Astrocyte (in vitro differentiated cells and primary cell): ENCODE measurements at regions not wholly inside any gene's neighbourhood (a gene's known extent, or its start where the extent isn't known, plus 50 kb on each side); places are given as distances from the start of the nearest gene placed in this dataset.

Source experiments
- DNase-seq: peaks from one replicate; pipeline ENCODE4 v3.0.0-alpha.2; 2010; ENCODE audit warnings: low read depth
- FAIRE-seq: peaks from 2 replicates; lab custom pipeline; 2011; peaks lifted over from hg19 to GRCh38; lab: Jason Lieb, UNC
- H2AFZ ChIP-seq: 2 replicates; pipeline ENCODE4 v1.6.0; 2012; ENCODE audit warnings: low read depth, low read length, inconsistent platforms
- H3K27ac ChIP-seq: 2 replicates; pipeline ENCODE4 v1.5.1; 2011; ENCODE audit warnings: low read depth, low read length, inconsistent platforms
- H3K27me3 ChIP-seq: 2 replicates; pipeline ENCODE4 v1.6.0; 2011; ENCODE audit warnings: low read length, inconsistent platforms; ENCODE audit not compliant: insufficient read depth
- H3K36me3 ChIP-seq: 2 replicates; pipeline ENCODE4 v1.5.1; 2011; ENCODE audit warnings: low read length, inconsistent platforms; ENCODE audit not compliant: insufficient read depth
- H3K4me1 ChIP-seq: 2 replicates; pipeline ENCODE4 v1.5.1; 2011; ENCODE audit warnings: low read length, inconsistent platforms; ENCODE audit not compliant: insufficient read depth
- H3K4me2 ChIP-seq: 2 replicates; pipeline ENCODE4 v1.6.0; 2012; ENCODE audit warnings: low read length, inconsistent platforms
- H3K4me3 ChIP-seq: 2 replicates; pipeline ENCODE4 v1.5.1; 2011; ENCODE audit warnings: low read depth, mild to moderate bottlenecking, low read length, inconsistent platforms; ENCODE audit not compliant: insufficient read depth
- H3K79me2 ChIP-seq: 2 replicates; pipeline ENCODE4 v1.6.0; 2012; ENCODE audit warnings: mild to moderate bottlenecking, low read length, inconsistent platforms; ENCODE audit not compliant: insufficient read depth
- H3K9ac ChIP-seq: 2 replicates; pipeline ENCODE4 v1.6.0; 2012; ENCODE audit warnings: mild to moderate bottlenecking, low read length, inconsistent platforms
- H3K9me3 ChIP-seq: 2 replicates; pipeline ENCODE4 v1.5.1; 2012; ENCODE audit warnings: low read depth, mild to moderate bottlenecking, low read length, inconsistent platforms; ENCODE audit not compliant: insufficient read depth
- H4K20me1 ChIP-seq: 2 replicates; pipeline ENCODE4 v1.6.0; 2012; ENCODE audit warnings: low read length, inconsistent platforms; ENCODE audit not compliant: insufficient read depth
- H3K27ac Mint-ChIP-seq: one replicate; pipeline ENCODE4 v1.8.0; 2021; ENCODE audit warnings: mild to moderate bottlenecking, mixed read lengths; ENCODE audit not compliant: unreplicated experiment
- H3K27me3 Mint-ChIP-seq: one replicate; pipeline ENCODE4 v1.8.0; 2021; ENCODE audit warnings: low read depth, mixed read lengths; ENCODE audit not compliant: unreplicated experiment
- H3K36me3 Mint-ChIP-seq: one replicate; pipeline ENCODE4 v1.8.0; 2021; ENCODE audit warnings: low read depth, mixed read lengths; ENCODE audit not compliant: unreplicated experiment
- H3K4me1 Mint-ChIP-seq: one replicate; pipeline ENCODE4 v1.8.0; 2021; ENCODE audit warnings: low read depth, mixed read lengths; ENCODE audit not compliant: unreplicated experiment
- H3K4me3 Mint-ChIP-seq: one replicate; pipeline ENCODE4 v1.8.0; 2021; ENCODE audit warnings: mild to moderate bottlenecking, moderate library complexity, mixed read lengths; ENCODE audit not compliant: unreplicated experiment
- H3K9me3 Mint-ChIP-seq: one replicate; pipeline ENCODE4 v1.8.0; 2021; ENCODE audit warnings: mild to moderate bottlenecking, mixed read lengths; ENCODE audit not compliant: unreplicated experiment
- EZH2 ChIP-seq: IDR thresholded peaks from 2 replicates; pipeline ENCODE4 v1.6.1; 2012; ENCODE audit warnings: mild to moderate bottlenecking, low read length, inconsistent platforms; ENCODE audit not compliant: insufficient read depth
- TF ChIP-seq, protein P1 (sequence below): IDR thresholded peaks from 2 replicates; pipeline ENCODE4 v1.5.1; 2011; ENCODE audit warnings: low read depth, mild to moderate bottlenecking, inconsistent platforms, low read length, moderate library complexity; ENCODE audit not compliant: insufficient read depth

DNA sequence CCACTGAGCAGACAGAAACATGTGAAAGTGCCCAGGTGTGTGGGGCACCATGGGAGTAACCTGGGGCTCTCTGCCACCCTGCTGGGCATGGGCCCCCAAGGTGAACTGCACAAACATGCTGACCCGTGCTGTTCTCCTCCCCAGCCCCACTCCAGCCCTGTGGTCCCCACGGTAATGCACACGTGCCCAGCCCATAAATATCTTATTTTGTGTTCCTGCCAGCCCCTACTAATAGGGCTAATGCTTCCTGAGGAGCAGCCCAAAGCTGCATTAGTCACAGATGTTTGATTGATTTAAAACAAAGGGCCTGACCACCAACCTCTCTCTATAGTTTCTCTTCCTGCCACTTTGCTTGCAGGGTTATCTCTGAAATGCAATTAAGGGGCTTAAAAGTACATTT is 95.4 kb downstream of the ABHD5 start:
- H4K20me1 ChIP-seq, result no peaks in the 10 kb centered on the region
- DNase-seq (no peak), FAIRE-seq (no peak)
- no peak overlapping the region for H3K27ac ChIP-seq
- H3K9me3 ChIP-seq, result no peaks in the 10 kb centered on the region
- H3K4me1 ChIP-seq, result no peaks in the 10 kb centered on the region
- H3K9ac ChIP-seq, result no peak overlapping the region
- peaks cover 7% of the 10 kb centered on the region for H3K9me3 Mint-ChIP-seq
- peaks cover 10% of the 10 kb centered on the region for H3K4me1 Mint-ChIP-seq
- no peaks in the 10 kb centered on the region for H3K27me3 ChIP-seq
- no peak overlapping the region for H2AFZ ChIP-seq
- H3K27me3 Mint-ChIP-seq, result peaks cover 38% of the 10 kb centered on the region
- no peak overlapping the region for H3K4me3 ChIP-seq
- H3K36me3 ChIP-seq, result no peaks in the 10 kb centered on the region
- no peak overlapping the region for H3K4me2 ChIP-seq
- H3K27ac Mint-ChIP-seq, result no peak overlapping the region
- no peaks in the 10 kb centered on the region for H3K36me3 Mint-ChIP-seq
- H3K79me2 ChIP-seq, result no peaks in the 10 kb centered on the region
- H3K4me3 Mint-ChIP-seq, result no peak overlapping the region
- TF ChIP-seq, protein P1, sequence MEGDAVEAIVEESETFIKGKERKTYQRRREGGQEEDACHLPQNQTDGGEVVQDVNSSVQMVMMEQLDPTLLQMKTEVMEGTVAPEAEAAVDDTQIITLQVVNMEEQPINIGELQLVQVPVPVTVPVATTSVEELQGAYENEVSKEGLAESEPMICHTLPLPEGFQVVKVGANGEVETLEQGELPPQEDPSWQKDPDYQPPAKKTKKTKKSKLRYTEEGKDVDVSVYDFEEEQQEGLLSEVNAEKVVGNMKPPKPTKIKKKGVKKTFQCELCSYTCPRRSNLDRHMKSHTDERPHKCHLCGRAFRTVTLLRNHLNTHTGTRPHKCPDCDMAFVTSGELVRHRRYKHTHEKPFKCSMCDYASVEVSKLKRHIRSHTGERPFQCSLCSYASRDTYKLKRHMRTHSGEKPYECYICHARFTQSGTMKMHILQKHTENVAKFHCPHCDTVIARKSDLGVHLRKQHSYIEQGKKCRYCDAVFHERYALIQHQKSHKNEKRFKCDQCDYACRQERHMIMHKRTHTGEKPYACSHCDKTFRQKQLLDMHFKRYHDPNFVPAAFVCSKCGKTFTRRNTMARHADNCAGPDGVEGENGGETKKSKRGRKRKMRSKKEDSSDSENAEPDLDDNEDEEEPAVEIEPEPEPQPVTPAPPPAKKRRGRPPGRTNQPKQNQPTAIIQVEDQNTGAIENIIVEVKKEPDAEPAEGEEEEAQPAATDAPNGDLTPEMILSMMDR, result no peak

DNA sequence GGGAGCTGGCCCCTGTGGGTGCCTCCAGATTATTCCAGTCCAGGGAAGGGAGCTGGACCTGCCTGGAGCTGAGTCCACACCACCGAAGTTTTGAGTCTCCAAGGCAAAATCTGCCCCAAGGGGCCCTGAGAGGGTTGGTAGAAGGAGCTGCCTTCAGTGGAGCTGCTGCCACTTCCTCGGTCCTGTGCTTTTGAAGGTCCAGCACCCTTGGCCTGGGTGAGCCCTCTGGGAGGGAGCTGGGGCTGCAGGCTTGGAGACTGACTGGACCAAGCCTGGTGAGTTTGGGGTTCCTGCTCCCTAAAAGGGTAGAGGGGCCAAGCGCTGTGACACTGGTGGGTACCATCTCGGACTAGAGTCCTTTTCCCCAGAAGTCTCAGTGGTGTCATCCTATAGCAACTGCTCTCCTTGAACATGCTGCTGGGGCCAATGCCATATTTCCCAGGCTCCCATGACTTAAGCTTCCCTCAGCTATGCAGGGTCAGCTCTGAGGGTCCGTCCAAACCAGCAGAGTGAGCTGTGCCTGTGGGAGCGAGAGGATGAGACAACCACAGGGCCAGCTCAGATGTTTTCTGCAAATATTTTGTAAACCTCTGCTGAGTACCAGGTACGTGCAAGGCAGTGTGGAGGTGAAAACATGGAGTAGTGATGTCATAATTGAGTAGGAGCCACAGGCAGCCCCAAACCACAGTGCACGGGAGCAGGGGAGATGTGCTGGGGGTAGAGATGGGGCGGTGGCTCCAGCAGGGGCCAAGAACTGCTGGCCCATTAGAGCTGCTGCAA is 96.0 kb downstream of the ABHD5 start:
- H3K79me2 ChIP-seq, result no peaks in the 10 kb centered on the region
- Mint-ChIP-seq H3K4me3 (no peak overlapping the region), H3K36me3 (no peaks in the 10 kb centered on the region), H3K9me3 (peaks cover 7% of the 10 kb centered on the region), H3K4me1 (peaks cover 10% of the 10 kb centered on the region), H3K27ac (no peak overlapping the region), H3K27me3 (peaks cover 44% of the 10 kb centered on the region)
- no peaks in the 10 kb centered on the region for H3K9me3 ChIP-seq
- H3K36me3 ChIP-seq, result no peaks in the 10 kb centered on the region
- no peak overlapping the region for H3K27ac ChIP-seq
- no peak for TF ChIP-seq EZH2
- TF ChIP-seq, protein P1, result no peak
- H3K4me2 ChIP-seq, result no peak overlapping the region
- H3K9ac ChIP-seq, result no peak overlapping the region
- no peak overlapping the region for H3K4me3 ChIP-seq
- FAIRE-seq (no peak), DNase-seq (no peak)
- no peaks in the 10 kb centered on the region for H4K20me1 ChIP-seq
- H3K4me1 ChIP-seq, result no peaks in the 10 kb centered on the region
- no peaks in the 10 kb centered on the region for H3K27me3 ChIP-seq
- H2AFZ ChIP-seq, result no peak overlapping the region

DNA sequence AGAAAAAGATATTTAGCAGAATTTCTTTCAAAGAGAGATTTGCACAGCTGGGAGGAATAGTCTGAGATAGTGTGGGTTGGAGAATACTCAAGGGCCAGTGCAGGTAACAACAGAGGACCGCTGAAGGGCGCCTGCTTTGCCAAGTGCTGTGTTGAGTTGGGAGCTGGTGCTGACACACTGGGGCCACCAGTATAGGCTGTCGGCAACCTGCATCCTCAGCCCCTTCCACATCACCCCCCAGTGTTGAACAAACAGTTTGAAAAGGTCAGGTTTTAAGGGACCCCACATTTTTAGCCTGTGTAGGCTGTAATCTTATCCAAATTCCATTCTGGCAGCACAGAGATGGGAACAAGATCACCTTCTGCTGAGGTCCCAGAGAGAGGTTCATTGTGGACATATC is 96.6 kb downstream of the ABHD5 start:
- no peaks in the 10 kb centered on the region for H3K79me2 ChIP-seq
- H3K9me3 Mint-ChIP-seq, result peaks cover 7% of the 10 kb centered on the region
- H3K27ac Mint-ChIP-seq, result no peak overlapping the region
- H3K9me3 ChIP-seq, result no peaks in the 10 kb centered on the region
- H3K27me3 ChIP-seq, result no peaks in the 10 kb centered on the region
- H2AFZ ChIP-seq, result no peak overlapping the region
- no peaks in the 10 kb centered on the region for H3K4me1 ChIP-seq
- H3K9ac ChIP-seq, result no peak overlapping the region
- peaks cover 42% of the 10 kb centered on the region for H3K27me3 Mint-ChIP-seq
- peaks cover 10% of the 10 kb centered on the region for H3K4me1 Mint-ChIP-seq
- H3K4me2 ChIP-seq, result no peak overlapping the region
- no peak overlapping the region for H3K4me3 ChIP-seq
- FAIRE-seq (no peak), DNase-seq (no peak)
- no peaks in the 10 kb centered on the region for H3K36me3 Mint-ChIP-seq
- no peak overlapping the region for H3K27ac ChIP-seq
- no peaks in the 10 kb centered on the region for H4K20me1 ChIP-seq
- no peak for TF ChIP-seq EZH2
- TF ChIP-seq, protein P1, result no peak
- no peak overlapping the region for H3K4me3 Mint-ChIP-seq
- H3K36me3 ChIP-seq, result no peaks in the 10 kb centered on the region
